T-cell (primary cell): ENCODE measurements at regions not wholly inside any gene's neighbourhood (a gene's known extent, or its start where the extent isn't known, plus 50 kb on each side); places are given as distances from the start of the nearest gene placed in this dataset.
"Not testable (repeated sequence)": the region's sequence is repeated elsewhere in the genome, so short reads cannot be mapped to it uniquely, and the experiment has no call there.

Experiments
- ATAC-seq, 4 experiments: fragments of 200-7000 bp in 3 of 4; fragments of 150-1000 bp in 1 of 4; cut with Tn5 transposase; replicated peaks in 1 of 4; 1 replicate in 3 of 4; 2 replicates in 1 of 4; pipeline ENCODE4 v1.10.0; 2021; ENCODE audit warnings: moderate library complexity in 3 of 4, mild to moderate bottlenecking in 2 of 4, moderate number of reproducible peaks in 1 of 4
- CTCF ChIA-PET, 2 donors: fragments of 300-600 bp; sonication (Branson Sonifier 250); formaldehyde crosslinking; loops; one replicate each; lab custom pipeline; 2022; ENCODE audit warnings: antibody characterized with exemption in 2 of 2; lab: Charles Lee
- POLR2A ChIA-PET, 2 donors: fragments of 300-600 bp; sonication (Branson Sonifier 250); formaldehyde crosslinking; loops; one replicate each; lab custom pipeline; 2022; ENCODE audit warnings: antibody characterized with exemption in 2 of 2; lab: Charles Lee
- DNase-seq, 35 experiments: peaks; one replicate each; pipeline versions ENCODE4 v3.0.0 to v3.0.0-alpha.2; 2013 to 2023
- H3K27ac ChIP-seq: one replicate; pipeline ENCODE4 v1.5.1; 2013; ENCODE audit warnings: low read length
- H3K27me3 ChIP-seq, 2 experiments: replicated peaks in 1 of 2; 1 replicate in 1 of 2; 2 replicates in 1 of 2; pipeline versions ENCODE4 v1.6.1 to v1.7.0; 2013; ENCODE audit warnings: low read length in 1 of 2, mixed read lengths in 1 of 2; ENCODE audit not compliant: control insufficient read depth in 2 of 2, insufficient read depth in 2 of 2; ENCODE audit errors: extremely low read depth in 1 of 2
- H3K36me3 ChIP-seq, 2 donors: 1 replicate in 1 of 2; 2 replicates in 1 of 2; pipeline versions ENCODE4 v1.6.1 to v1.7.0; 2013; ENCODE audit warnings: low read length in 1 of 2; ENCODE audit not compliant: control insufficient read depth in 2 of 2, insufficient read depth in 1 of 2; ENCODE audit errors: extremely low read depth in 1 of 2
- H3K4me1 ChIP-seq, 2 experiments: 1 replicate in 1 of 2; 2 replicates in 1 of 2; pipeline versions ENCODE4 v1.6.1 to v1.7.0; 2013; ENCODE audit warnings: low read length in 2 of 2, mixed read lengths in 1 of 2; ENCODE audit not compliant: insufficient read depth in 2 of 2, control insufficient read depth in 1 of 2; ENCODE audit errors: extremely low read depth in 1 of 2
- H3K4me3 ChIP-seq, 2 donors: 1 replicate in 1 of 2; 2 replicates in 1 of 2; pipeline versions ENCODE4 v1.5.1 to v1.7.0; 2013; ENCODE audit warnings: mild to moderate bottlenecking in 2 of 2, low read length in 1 of 2, moderate library complexity in 1 of 2; ENCODE audit not compliant: control insufficient read depth in 1 of 2; ENCODE audit errors: extremely low read depth in 1 of 2
- H3K9me3 ChIP-seq: 2 replicates; pipeline ENCODE4 v1.7.0; 2013
- H3K27ac Mint-ChIP-seq, 2 donors: one replicate each; pipeline ENCODE4 v1.8.0; 2020 to 2021; ENCODE audit warnings: mild to moderate bottlenecking in 2 of 2, mixed read lengths in 2 of 2
- H3K27me3 Mint-ChIP-seq, 2 donors: one replicate each; pipeline ENCODE4 v1.8.0; 2021 to 2022; ENCODE audit warnings: mixed read lengths in 2 of 2
- H3K36me3 Mint-ChIP-seq: one replicate; pipeline ENCODE4 v1.8.0; 2021; ENCODE audit warnings: mixed read lengths
- H3K4me1 Mint-ChIP-seq, 3 donors: one replicate each; pipeline ENCODE4 v1.8.0; 2020 to 2022; ENCODE audit warnings: mixed read lengths in 3 of 3, mild to moderate bottlenecking in 1 of 3
- H3K4me3 Mint-ChIP-seq, 3 donors: one replicate each; pipeline ENCODE4 v1.8.0; 2020 to 2022; ENCODE audit warnings: mild to moderate bottlenecking in 3 of 3, mixed read lengths in 3 of 3, moderate library complexity in 3 of 3
- H3K9me3 Mint-ChIP-seq, 3 donors: one replicate each; pipeline ENCODE4 v1.8.0; 2020 to 2022; ENCODE audit warnings: mixed read lengths in 3 of 3
- WGBS: methylation state at CpG from one replicate; pipeline ENCODE4 v1.1.5; 2013; ENCODE audit warnings: missing lambda C conversion rate; ENCODE audit not compliant: insufficient coverage; 5-methylcytosine and 5-hydroxymethylcytosine counted together

- WGBS, result no CpG with 5 or more reads among the region's 2 CpGs
- CTCF ChIA-PET, result no interaction called here
- no peaks in the 10 kb centered on the region for H3K36me3 Mint-ChIP-seq
- H3K36me3 ChIP-seq, result no peaks in the 10 kb centered on the region
- H3K27ac Mint-ChIP-seq, result no peak overlapping the region
- no peak overlapping the region for H3K4me3 ChIP-seq
- H3K27me3 Mint-ChIP-seq, result no peaks in the 10 kb centered on the region
- no peaks in the 10 kb centered on the region for H3K27me3 ChIP-seq
- no peaks in the 10 kb centered on the region for H3K4me1 Mint-ChIP-seq
- peaks cover 0 to 4% (median 0%) of the 10 kb centered on the region in 3 donors for H3K9me3 Mint-ChIP-seq
- H3K9me3 ChIP-seq, result no peaks in the 10 kb centered on the region
- POLR2A ChIA-PET, result no interaction called here
- no peak overlapping the region for H3K27ac ChIP-seq
- DNase-seq (no peak), ATAC-seq (no peak)
- no peaks in the 10 kb centered on the region for H3K4me1 ChIP-seq
- no peak overlapping the region for H3K4me3 Mint-ChIP-seq
These were observed 731.4 kb downstream of the PLOD2 start for GRCh38 chr3:145429546-145429945.

GRCh38 chr3:145448436-145448835, 712.5 kb downstream of the PLOD2 start:
- ChIA-PET CTCF (no interaction called here), POLR2A (no interaction called here)
- no peak for ATAC-seq
- no peak overlapping the region for H3K4me3 ChIP-seq
- H3K27me3 ChIP-seq, result no peaks in the 10 kb centered on the region
- Mint-ChIP-seq H3K9me3 (peaks cover 0 to 12% (median 0%) of the 10 kb centered on the region in 3 donors), H3K27ac (no peak overlapping the region), H3K4me3 (no peak overlapping the region), H3K36me3 (no peaks in the 10 kb centered on the region), H3K4me1 (no peaks in the 10 kb centered on the region), H3K27me3 (no peaks in the 10 kb centered on the region)
- H3K27ac ChIP-seq, result no peak overlapping the region
- WGBS, result no CpG with 5 or more reads among the region's 3 CpGs
- H3K4me1 ChIP-seq, result no peaks in the 10 kb centered on the region
- no peaks in the 10 kb centered on the region for H3K36me3 ChIP-seq
- no peaks in the 10 kb centered on the region for H3K9me3 ChIP-seq
- no peak for DNase-seq

- ChIA-PET POLR2A (no interaction called here), CTCF (no interaction called here)
- Histone ChIP-seq H3K9me3 (no peaks in the 10 kb centered on the region), H3K27me3 (no peaks in the 10 kb centered on the region), H3K4me1 (no peaks in the 10 kb centered on the region), H3K36me3 (no peaks in the 10 kb centered on the region), H3K4me3 (no peak overlapping the region), H3K27ac (no peak overlapping the region)
- Mint-ChIP-seq H3K4me1 (no peaks in the 10 kb centered on the region), H3K9me3 (peaks cover 0 to 6% (median 3%) of the 10 kb centered on the region in 3 donors), H3K4me3 (no peak overlapping the region), H3K27me3 (no peaks in the 10 kb centered on the region), H3K27ac (no peak overlapping the region), H3K36me3 (no peaks in the 10 kb centered on the region)
- ATAC-seq (no peak), DNase-seq (no peak)
These were observed 710.8 kb downstream of the PLOD2 start for GRCh38 chr3:145450018-145450682.

- Histone ChIP-seq H3K36me3 (no peaks in the 10 kb centered on the region), H3K4me1 (no peaks in the 10 kb centered on the region), H3K27ac (no peak overlapping the region), H3K9me3 (no peaks in the 10 kb centered on the region), H3K4me3 (no peak overlapping the region), H3K27me3 (no peaks in the 10 kb centered on the region)
- no peaks in the 10 kb centered on the region for H3K36me3 Mint-ChIP-seq
- H3K4me1 Mint-ChIP-seq, result no peaks in the 10 kb centered on the region
- CTCF ChIA-PET, result no interaction called here
- no peak for ATAC-seq
- POLR2A ChIA-PET, result no interaction called here
- H3K9me3 Mint-ChIP-seq, result peaks cover 0 to 4% (median 3%) of the 10 kb centered on the region in 3 donors
- WGBS, result no CpG with 5 or more reads among the region's 6 CpGs
- DNase-seq, result no peak
- no peaks in the 10 kb centered on the region for H3K27me3 Mint-ChIP-seq
- H3K4me3 Mint-ChIP-seq, result no peak overlapping the region
- H3K27ac Mint-ChIP-seq, result no peak overlapping the region
These were observed 703.0 kb downstream of the PLOD2 start for GRCh38 chr3:145457825-145458552.

GRCh38 chr3:145459681-145460080, 701.3 kb downstream of the PLOD2 start:
- not testable (repeated sequence) for H3K9me3 Mint-ChIP-seq

GRCh38 chr3:145471976-145472375, 689.0 kb downstream of the PLOD2 start:
- H3K4me1 Mint-ChIP-seq, result no peaks in the 10 kb centered on the region
- POLR2A ChIA-PET, result no interaction called here
- DNase-seq (no peak), ATAC-seq (no peak)
- no peak overlapping the region for H3K27ac ChIP-seq
- no peak overlapping the region for H3K4me3 ChIP-seq
- no CpG with 5 or more reads among the region's 3 CpGs for WGBS
- no peaks in the 10 kb centered on the region for H3K27me3 Mint-ChIP-seq
- H3K9me3 Mint-ChIP-seq, result peaks cover 6 to 9% (median 7%) of the 10 kb centered on the region in 3 donors
- H3K9me3 ChIP-seq, result no peaks in the 10 kb centered on the region
- CTCF ChIA-PET, result no interaction called here
- no peaks in the 10 kb centered on the region for H3K36me3 ChIP-seq
- H3K4me1 ChIP-seq, result no peaks in the 10 kb centered on the region
- H3K4me3 Mint-ChIP-seq, result no peak overlapping the region
- no peaks in the 10 kb centered on the region for H3K36me3 Mint-ChIP-seq
- no peak overlapping the region for H3K27ac Mint-ChIP-seq
- no peaks in the 10 kb centered on the region for H3K27me3 ChIP-seq

More at GRCh38 chr3:145459681-145460080, 701.3 kb downstream of the PLOD2 start:
- H3K27ac Mint-ChIP-seq, H3K27me3 ChIP-seq, H3K36me3 Mint-ChIP-seq, DNase-seq, ATAC-seq, CTCF ChIA-PET, H3K36me3 ChIP-seq, POLR2A ChIA-PET, H3K4me1 Mint-ChIP-seq, H3K4me3 Mint-ChIP-seq, H3K27ac ChIP-seq, H3K9me3 ChIP-seq, H3K27me3 Mint-ChIP-seq, H3K4me1 ChIP-seq, H3K4me3 ChIP-seq: not testable (repeated sequence)
- WGBS, result no CpG with 5 or more reads among the region's 1 CpG
